Dermis blood vessel endothelial cell (primary cell): ENCODE measurements at regions not wholly inside any gene's neighbourhood (a gene's known extent, or its start where the extent isn't known, plus 50 kb on each side); places are given as distances from the start of the nearest gene placed in this dataset.

Source experiments
- DNase-seq: peaks from one replicate; pipeline ENCODE4 v3.0.0; 2010

- no peak for DNase-seq
Measured at GRCh38 chrX:155682834-155683233, 70.1 kb upstream of the TMLHE start.

- no peak for DNase-seq
Measured at GRCh38 chrX:155679715-155680114, 67.0 kb upstream of the TMLHE start.

- DNase-seq, result no peak
Measured at GRCh38 chrX:155673338-155673737, 60.6 kb upstream of the TMLHE start.

- no peak for DNase-seq
Measured at GRCh38 chrX:155666741-155667140, 54.0 kb upstream of the TMLHE start.
